COR-L47 (cell line): ENCODE measurements at regions not wholly inside any gene's neighbourhood (a gene's known extent, or its start where the extent isn't known, plus 50 kb on each side); places are given as distances from the start of the nearest gene placed in this dataset.
"Not testable (repeated sequence)": the region's sequence is repeated elsewhere in the genome, so short reads cannot be mapped to it uniquely, and the experiment has no call there.

Experiments
- DNase-seq: peaks from one replicate; lab custom pipeline; 2025; lab: John Stamatoyannopoulos, UW

DNA sequence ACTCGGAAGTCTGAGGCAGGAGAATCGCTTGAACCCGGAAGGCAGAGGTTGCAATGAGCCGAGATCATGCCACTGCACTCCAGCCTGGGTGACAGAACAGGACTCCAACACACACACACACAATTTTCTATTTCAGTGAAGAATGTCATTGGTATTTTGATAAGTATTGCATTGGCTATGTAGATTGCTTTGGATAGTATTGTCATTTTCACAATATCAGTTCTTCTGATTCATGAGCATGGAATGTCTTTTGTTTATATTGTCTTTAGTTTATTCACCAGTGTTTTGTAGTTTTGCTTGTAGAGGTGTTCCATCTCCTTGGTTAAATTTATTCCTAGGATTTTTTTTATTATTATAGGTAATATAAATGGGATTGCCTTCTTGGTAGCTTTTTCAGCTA lies 693.4 kb upstream of the SYT4 start:
- no peak for DNase-seq

DNA sequence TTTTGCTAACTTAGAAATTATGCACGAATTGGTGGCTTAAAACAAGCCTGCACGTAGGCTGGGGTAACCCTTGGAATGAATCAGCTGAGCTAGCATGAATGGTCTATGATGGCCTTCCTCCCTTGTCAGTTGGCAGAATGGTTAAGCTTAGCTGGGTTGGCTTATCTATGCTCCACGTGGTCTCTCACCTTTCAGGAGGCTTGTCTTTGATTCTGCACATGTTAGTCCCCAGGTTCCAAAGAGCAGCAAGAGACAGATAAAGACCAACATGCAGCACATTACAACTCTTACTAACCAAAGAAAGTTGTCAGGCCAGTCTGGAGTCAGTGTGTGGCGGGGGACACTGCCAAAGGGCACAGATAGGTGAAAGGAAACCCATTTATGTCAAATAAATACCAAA lies 700.9 kb upstream of the SYT4 start:
- DNase-seq = no peak

GRCh38 chr18:43982582-43982981 lies 698.1 kb upstream of the SETBP1 start:
- no peak for DNase-seq

- not testable (repeated sequence) for DNase-seq
These were observed 693.6 kb upstream of the SETBP1 start for GRCh38 chr18:43987061-43987460.

GRCh38 chr18:43992741-43993140 lies 687.9 kb upstream of the SETBP1 start:
- no peak for DNase-seq

DNA sequence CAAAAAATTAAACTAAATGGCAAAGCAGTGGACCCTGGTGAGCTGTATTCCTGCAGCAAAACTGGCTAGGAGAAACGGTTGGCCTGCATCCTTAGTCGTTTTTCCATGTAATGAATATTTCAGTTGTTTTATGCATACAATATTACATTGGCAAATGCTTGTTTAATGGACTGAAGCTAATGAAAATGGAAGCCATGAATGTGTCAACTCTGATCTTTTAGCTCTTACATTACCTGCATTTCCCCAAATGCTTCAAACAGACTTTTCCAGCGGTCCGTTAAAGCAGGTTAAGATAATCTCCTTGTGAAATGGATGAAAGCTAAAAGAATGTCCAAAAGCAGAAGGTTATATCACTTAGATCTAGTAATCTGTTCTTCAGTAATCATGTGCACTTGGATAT lies 686.3 kb upstream of the SETBP1 start:
- no peak for DNase-seq

GRCh38 chr18:44013871-44014270 lies 666.8 kb upstream of the SETBP1 start:
- no peak for DNase-seq

GRCh38 chr18:44025421-44025820 lies 655.3 kb upstream of the SETBP1 start:
- no peak for DNase-seq

GRCh38 chr18:44028109-44028508 lies 652.6 kb upstream of the SETBP1 start:
- DNase-seq = no peak

- DNase-seq = no peak
These were observed 649.6 kb upstream of the SETBP1 start for GRCh38 chr18:44031063-44031462.

DNA sequence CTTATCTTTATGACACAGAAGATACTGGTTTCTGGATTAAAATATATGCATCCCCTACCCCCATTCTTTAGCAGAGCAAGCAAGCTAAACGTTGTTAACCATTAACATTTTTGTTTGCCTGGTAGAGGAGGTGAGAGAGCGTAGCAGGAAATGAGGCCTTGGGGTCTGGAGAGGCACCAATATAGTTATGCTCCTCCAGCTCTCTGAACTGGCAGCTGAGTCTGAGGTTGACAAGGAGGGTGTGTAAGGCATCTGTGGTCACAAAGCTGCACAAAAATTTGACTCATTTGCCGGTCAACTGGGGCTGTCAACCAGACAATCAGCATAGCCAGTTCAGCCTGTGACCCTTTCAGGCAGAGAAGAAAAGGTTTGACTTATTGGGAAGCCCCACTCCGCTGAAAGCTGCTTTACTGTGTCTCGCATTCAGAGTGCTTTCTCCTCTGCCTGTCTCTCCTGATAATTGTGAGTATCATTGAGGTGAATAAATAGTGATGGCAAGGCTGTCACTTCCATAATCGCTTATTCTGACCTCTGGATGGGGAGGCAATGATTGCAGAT lies 647.5 kb upstream of the SETBP1 start:
- no peak for DNase-seq

GRCh38 chr18:44035554-44035953 lies 645.1 kb upstream of the SETBP1 start:
- no peak for DNase-seq

DNA sequence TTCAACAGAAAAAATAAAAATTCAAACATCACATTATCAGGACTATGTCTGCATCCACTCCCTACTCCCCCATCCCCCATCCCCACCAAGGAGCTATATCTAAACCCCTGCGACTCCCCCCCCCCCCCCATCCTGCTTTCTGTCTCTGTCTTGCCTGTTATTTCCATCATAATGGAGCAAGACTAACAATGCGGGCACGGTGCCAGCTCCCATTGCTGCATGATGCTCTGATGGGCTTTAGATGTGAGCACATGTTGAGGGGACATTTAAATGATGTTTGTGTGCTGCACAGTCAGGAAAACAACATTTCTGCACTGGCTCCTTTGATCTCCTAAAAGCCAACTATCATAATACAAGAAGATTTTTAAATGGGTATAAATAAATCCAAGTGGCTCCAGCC lies 644.2 kb upstream of the SETBP1 start:
- peak; percentile 77 for DNase-seq

- no peak for DNase-seq
These were observed 641.5 kb upstream of the SETBP1 start for GRCh38 chr18:44039216-44039615.

- DNase-seq = no peak
These were observed 640.9 kb upstream of the SETBP1 start for GRCh38 chr18:44039826-44040225.

DNA sequence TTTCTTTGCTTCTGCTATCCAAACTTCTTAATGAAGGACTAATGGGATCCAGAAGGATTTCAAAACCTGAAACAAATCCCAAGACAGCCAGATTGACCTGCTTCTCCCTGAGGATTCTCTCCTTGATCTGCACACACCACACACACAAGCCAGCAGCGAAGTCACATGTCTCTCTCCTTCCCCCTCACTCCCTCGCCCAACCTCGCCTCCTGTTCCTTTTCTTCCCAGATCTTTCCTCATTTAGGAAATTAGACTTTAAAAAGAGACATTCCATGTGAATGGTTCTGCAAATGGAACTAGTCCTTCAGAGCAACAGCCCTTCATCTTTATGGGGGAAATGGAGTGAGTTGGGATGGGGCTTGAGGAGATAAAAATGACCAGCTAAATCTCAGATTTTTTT lies 639.1 kb upstream of the SETBP1 start:
- DNase-seq = no peak

GRCh38 chr18:44041961-44042360 lies 638.7 kb upstream of the SETBP1 start:
- DNase-seq = no peak

DNA sequence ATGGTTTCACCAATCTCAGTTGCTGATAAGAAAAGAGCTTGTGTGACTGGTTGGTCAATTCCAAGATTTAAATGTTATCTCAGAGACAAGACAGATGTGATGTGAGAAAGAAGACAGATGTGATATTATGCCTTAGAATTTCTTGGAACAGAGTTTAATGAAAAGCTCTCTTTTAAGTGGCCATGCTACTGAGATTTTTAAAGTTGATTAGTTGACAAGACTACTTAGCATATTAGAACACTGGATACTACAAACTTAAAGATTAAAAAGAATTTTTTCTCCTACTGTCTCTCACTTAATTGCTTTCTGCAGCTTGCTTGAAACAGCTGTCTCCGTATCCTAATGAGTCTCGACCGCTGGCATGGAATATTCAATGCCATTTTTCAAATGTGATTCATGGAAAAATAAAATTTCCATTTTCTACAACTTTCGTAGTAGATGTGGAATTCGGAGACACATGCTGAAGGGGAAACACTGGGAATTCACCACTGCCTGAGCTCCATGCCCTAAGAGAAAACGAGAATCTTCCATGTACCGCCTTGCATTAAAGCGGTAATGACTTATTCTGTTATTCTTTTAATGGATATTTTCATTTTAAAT lies 634.2 kb upstream of the SETBP1 start:
- DNase-seq = no peak

- DNase-seq = no peak
These were observed 633.1 kb upstream of the SETBP1 start for GRCh38 chr18:44047585-44047984.

- no peak for DNase-seq
These were observed 632.3 kb upstream of the SETBP1 start for GRCh38 chr18:44048435-44048834.

GRCh38 chr18:44048846-44049245 lies 631.8 kb upstream of the SETBP1 start:
- DNase-seq = no peak

DNA sequence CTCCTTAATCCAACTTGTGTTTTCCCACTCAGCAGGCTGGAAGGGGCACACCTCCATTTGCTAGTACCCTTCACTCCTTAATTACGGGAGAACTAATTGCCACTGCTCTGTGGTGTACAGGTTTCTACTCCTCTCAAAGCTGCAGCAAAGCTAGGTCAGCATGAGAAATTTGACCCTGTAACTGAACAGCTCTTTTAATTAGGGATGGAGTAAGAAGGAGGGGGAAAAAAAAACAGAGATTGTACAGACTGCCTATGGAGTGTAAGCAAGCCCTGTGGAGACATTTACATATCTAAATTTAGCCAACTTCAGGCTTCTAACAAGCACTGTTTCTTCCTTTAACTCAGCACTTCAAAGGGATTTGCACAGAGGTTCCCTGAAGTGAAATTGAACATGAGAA lies 629.7 kb upstream of the SETBP1 start:
- DNase-seq = peak; percentile 80

- DNase-seq = no peak
These were observed 626.2 kb upstream of the SETBP1 start for GRCh38 chr18:44054514-44054913.

DNA sequence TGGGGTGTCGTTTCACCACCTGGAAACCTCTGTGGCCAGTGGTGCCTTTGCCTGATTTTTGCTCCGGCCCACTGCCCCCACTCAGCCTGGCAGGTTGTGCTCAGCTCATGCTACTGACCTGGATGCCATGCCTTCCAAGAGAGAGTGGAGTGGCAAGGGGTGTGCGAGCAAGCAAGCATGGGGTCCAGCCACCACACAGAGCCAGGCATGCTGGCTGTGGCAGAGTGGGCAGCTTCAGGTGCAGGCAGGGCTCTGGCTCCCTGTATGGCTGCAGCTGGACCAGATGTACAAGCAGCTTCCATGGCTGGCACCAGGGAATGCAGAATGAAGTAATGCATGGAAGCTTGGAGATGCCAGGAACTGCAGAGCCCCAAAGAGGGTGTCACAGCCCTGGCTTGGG lies 620.5 kb upstream of the SETBP1 start:
- DNase-seq = no peak
